ENCODE measurements at regions not wholly inside any gene's neighbourhood (a gene's known extent, or its start where the extent isn't known, plus 50 kb on each side); places are given as distances from the start of the nearest gene placed in this dataset.

- DNase-seq (ENCODE audit: low read depth) = no peak
- no peak overlapping the region for H3K4me3 ChIP-seq (ENCODE audit: low read depth, low read length)
- TF ChIP-seq CTCF (IDR thresholded peaks at IDR 0.05; ENCODE audit: insufficient read depth, low read length) = no peak
These were observed 771.2 kb downstream of the NXPH1 start for GRCh38 chr7:9204571-9204970.

- no peak for DNase-seq (ENCODE audit: low read depth)
- no peak for TF ChIP-seq CTCF (IDR thresholded peaks at IDR 0.05; ENCODE audit: insufficient read depth, low read length)
- H3K4me3 ChIP-seq (ENCODE audit: low read depth, low read length) = no peak overlapping the region
These were observed 776.7 kb downstream of the NXPH1 start for GRCh38 chr7:9210114-9210513.

- H3K4me3 ChIP-seq (ENCODE audit: low read depth, low read length) = no peak overlapping the region
- DNase-seq (ENCODE audit: low read depth) = no peak
- no peak for TF ChIP-seq CTCF (IDR thresholded peaks at IDR 0.05; ENCODE audit: insufficient read depth, low read length)
These were observed 783.8 kb downstream of the NXPH1 start for GRCh38 chr7:9217204-9217603.

GRCh38 chr7:9226500-9226899 is 793.1 kb downstream of the NXPH1 start:
- TF ChIP-seq CTCF (IDR thresholded peaks at IDR 0.05; ENCODE audit: insufficient read depth, low read length) = no peak
- no peak for DNase-seq (ENCODE audit: low read depth)
- H3K4me3 ChIP-seq (ENCODE audit: low read depth, low read length) = no peak overlapping the region

GRCh38 chr7:9231630-9232121 is 798.3 kb downstream of the NXPH1 start:
- no peak overlapping the region for H3K4me3 ChIP-seq (ENCODE audit: low read depth, low read length)
- TF ChIP-seq CTCF (IDR thresholded peaks at IDR 0.05; ENCODE audit: insufficient read depth, low read length) = no peak
- no peak for DNase-seq (ENCODE audit: low read depth)

DNA sequence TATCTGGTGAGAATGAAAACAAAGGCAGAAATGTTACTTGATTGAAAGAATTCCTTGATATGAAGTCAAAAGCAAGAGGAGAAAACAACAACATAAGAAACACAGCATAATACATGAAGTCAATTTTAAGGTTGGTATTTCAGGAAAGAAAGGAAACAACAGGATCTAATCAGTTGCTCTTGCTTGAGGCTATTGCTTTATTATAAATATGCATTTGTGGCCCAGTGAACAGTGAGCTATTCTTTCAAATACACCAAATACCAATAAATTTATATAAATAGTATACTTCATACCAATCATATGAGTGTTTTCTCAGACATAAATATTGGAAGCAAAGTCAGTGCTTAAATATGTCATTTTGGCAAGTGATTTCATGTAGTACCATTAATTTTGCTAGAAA is 806.6 kb downstream of the NXPH1 start:
- TF ChIP-seq CTCF (IDR thresholded peaks at IDR 0.05; ENCODE audit: insufficient read depth, low read length) = no peak
- no peak for DNase-seq (ENCODE audit: low read depth)
- H3K4me3 ChIP-seq (ENCODE audit: low read depth, low read length) = no peak overlapping the region

DNA sequence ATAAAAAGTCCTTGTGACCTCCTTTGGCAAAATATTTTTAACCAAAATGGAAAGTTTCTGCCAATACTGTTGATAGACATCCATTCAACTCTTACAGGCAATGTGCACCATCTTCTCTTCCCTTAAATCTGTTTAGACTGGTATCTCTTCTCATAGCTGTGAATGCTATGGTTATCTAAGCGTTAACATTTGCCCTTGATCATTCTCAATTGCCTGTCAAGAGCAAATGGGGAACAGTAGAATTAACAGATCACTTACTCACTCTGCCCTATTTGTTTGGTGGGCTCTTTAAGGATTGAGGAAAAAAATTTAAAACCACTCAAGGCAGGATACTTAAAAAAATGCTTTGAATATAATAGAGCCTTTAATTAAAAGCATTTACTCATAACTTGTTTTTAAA is 808.4 kb downstream of the NXPH1 start:
- H3K4me3 ChIP-seq (ENCODE audit: low read depth, low read length) = no peak overlapping the region
- no peak for TF ChIP-seq CTCF (IDR thresholded peaks at IDR 0.05; ENCODE audit: insufficient read depth, low read length)
- DNase-seq (ENCODE audit: low read depth) = no peak
